Natural killer cell (primary cell): ENCODE measurements at regions not wholly inside any gene's neighbourhood (a gene's known extent, or its start where the extent isn't known, plus 50 kb on each side); places are given as distances from the start of the nearest gene placed in this dataset.

Experiments
- ATAC-seq, 3 donors: fragments of 150-1000 bp in 2 of 3; fragments of 200-7000 bp in 1 of 3; cut with Tn5 transposase; 1 replicate in 1 of 3; 2 replicates in 2 of 3; pipeline ENCODE4 v1.10.0; 2021; ENCODE audit warnings: mild to moderate bottlenecking in 2 of 3, moderate library complexity in 2 of 3
- DNase-seq, 2 donors: peaks; one replicate each; pipeline versions ENCODE4 v3.0.0 to v3.0.0-alpha.2; 2013 to 2021; ENCODE audit warnings: mixed read lengths in 1 of 2
- H3K27ac ChIP-seq: one replicate; pipeline ENCODE4 v1.5.1; 2013; ENCODE audit warnings: mild to moderate bottlenecking, low read length
- H3K27me3 ChIP-seq: one replicate; pipeline ENCODE4 v1.6.1; 2013; ENCODE audit warnings: low read length; ENCODE audit not compliant: control insufficient read depth, insufficient read depth
- H3K36me3 ChIP-seq: one replicate; pipeline ENCODE4 v1.6.1; 2013; ENCODE audit warnings: low read length; ENCODE audit not compliant: control insufficient read depth, insufficient read depth
- H3K4me1 ChIP-seq: one replicate; pipeline ENCODE4 v1.6.1; 2013; ENCODE audit warnings: low read length; ENCODE audit not compliant: control insufficient read depth, insufficient read depth
- H3K4me3 ChIP-seq: one replicate; pipeline ENCODE4 v1.5.1; 2013; ENCODE audit warnings: low read length
- H3K9me3 ChIP-seq: one replicate; pipeline ENCODE4 v1.6.1; 2013; ENCODE audit warnings: low read length; ENCODE audit not compliant: control insufficient read depth, insufficient read depth
- H3K27ac Mint-ChIP-seq, 2 donors: one replicate each; pipeline ENCODE4 v1.8.0; 2022; ENCODE audit warnings: mild to moderate bottlenecking in 2 of 2, mixed read lengths in 2 of 2, moderate library complexity in 1 of 2
- H3K27me3 Mint-ChIP-seq, 2 donors: one replicate each; pipeline ENCODE4 v1.8.0; 2022; ENCODE audit warnings: low read depth in 2 of 2, mixed read lengths in 2 of 2
- H3K36me3 Mint-ChIP-seq: one replicate; pipeline ENCODE4 v1.8.0; 2022; ENCODE audit warnings: mixed read lengths
- H3K4me1 Mint-ChIP-seq, 2 donors: one replicate each; pipeline ENCODE4 v1.8.0; 2022; ENCODE audit warnings: mixed read lengths in 2 of 2
- H3K4me3 Mint-ChIP-seq: one replicate; pipeline ENCODE4 v1.8.0; 2022; ENCODE audit warnings: mild to moderate bottlenecking, moderate library complexity, mixed read lengths
- H3K9me3 Mint-ChIP-seq, 2 donors: one replicate each; pipeline ENCODE4 v1.8.0; 2022; ENCODE audit warnings: mixed read lengths in 2 of 2
- CTCF ChIP-seq: fragments of 200-600 bp; IDR thresholded peaks from one replicate; pipeline ENCODE4 v1.8.0; 2022; ENCODE audit warnings: antibody characterized with exemption
- WGBS: methylation state at CpG from one replicate; pipeline ENCODE4 v1.1.7; 2013; ENCODE audit warnings: missing lambda C conversion rate; ENCODE audit not compliant: insufficient coverage; 5-methylcytosine and 5-hydroxymethylcytosine counted together
- intact Hi-C: fragments of 100-400 bp; cut with micrococcal nuclease; formaldehyde crosslinking; loops from one replicate; pipeline ENCODE4 v1.14.2; 2022

- peaks cover 9 to 21% of the 10 kb centered on the region in 2 donors for H3K27me3 Mint-ChIP-seq
- Histone ChIP-seq H3K9me3 (no peaks in the 10 kb centered on the region), H3K27me3 (peaks cover 7% of the 10 kb centered on the region), H3K36me3 (no peaks in the 10 kb centered on the region), H3K27ac (no peak overlapping the region), H3K4me1 (peaks cover 22% of the 10 kb centered on the region), H3K4me3 (no peak overlapping the region)
- 62% methylated on average over 14 of the region's 15 CpGs for WGBS
- peaks cover 6 to 15% of the 10 kb centered on the region in 2 donors for H3K4me1 Mint-ChIP-seq
- no peak for TF ChIP-seq CTCF
- ATAC-seq (peak in 1 of 3 donors; percentile 40), DNase-seq (no peak)
- H3K4me3 Mint-ChIP-seq: peak overlapping the region; percentile 2
- H3K36me3 Mint-ChIP-seq: no peaks in the 10 kb centered on the region
- no peaks in the 10 kb centered on the region for H3K9me3 Mint-ChIP-seq
- no peak overlapping the region for H3K27ac Mint-ChIP-seq
- intact Hi-C loops: no loop called here
These were observed 137.1 kb downstream of the LY86 start for GRCh38 chr6:6725468-6726209.

- Mint-ChIP-seq H3K4me1 (peaks cover 6 to 15% of the 10 kb centered on the region in 2 donors), H3K4me3 (no peak overlapping the region), H3K27me3 (peaks cover 9 to 22% of the 10 kb centered on the region in 2 donors), H3K9me3 (no peaks in the 10 kb centered on the region), H3K27ac (no peak overlapping the region), H3K36me3 (no peaks in the 10 kb centered on the region)
- Histone ChIP-seq H3K27me3 (peaks cover 7% of the 10 kb centered on the region), H3K4me3 (no peak overlapping the region), H3K27ac (no peak overlapping the region), H3K4me1 (peaks cover 18% of the 10 kb centered on the region), H3K9me3 (no peaks in the 10 kb centered on the region), H3K36me3 (no peaks in the 10 kb centered on the region)
- DNase-seq: no peak
- 90% methylated on average over 9 of the region's 9 CpGs for WGBS
- TF ChIP-seq CTCF: no peak
- ATAC-seq: no peak
- intact Hi-C loops: no loop called here
These were observed 139.8 kb downstream of the LY86 start for GRCh38 chr6:6728169-6728941.

GRCh38 chr6:6729971-6730370 is 141.5 kb downstream of the LY86 start:
- Mint-ChIP-seq H3K9me3 (no peaks in the 10 kb centered on the region), H3K27me3 (peaks cover 9 to 25% of the 10 kb centered on the region in 2 donors), H3K4me1 (peaks cover 0 to 8% of the 10 kb centered on the region in 2 donors), H3K27ac (no peak overlapping the region), H3K36me3 (no peaks in the 10 kb centered on the region), H3K4me3 (no peak overlapping the region)
- Histone ChIP-seq H3K27ac (no peak overlapping the region), H3K4me3 (no peak overlapping the region), H3K27me3 (peaks cover 5% of the 10 kb centered on the region), H3K4me1 (peaks cover 9% of the 10 kb centered on the region), H3K9me3 (no peaks in the 10 kb centered on the region), H3K36me3 (no peaks in the 10 kb centered on the region)
- TF ChIP-seq CTCF: no peak
- DNase-seq (no peak), ATAC-seq (no peak)
- intact Hi-C loops: no loop called here
- WGBS: no CpG with 5 or more reads among the region's 1 CpG
